K562 (cell line): ENCODE measurements at regions not wholly inside any gene's neighbourhood (a gene's known extent, or its start where the extent isn't known, plus 50 kb on each side); places are given as distances from the start of the nearest gene placed in this dataset.

Source experiments
- ATF6 ChIP-seq: sonication (generic); formaldehyde crosslinking; IDR thresholded peaks from 2 replicates; pipeline ENCODE4 v1.4.0; 2020; ENCODE audit warnings: mild to moderate bottlenecking, missing genetic modification reagents
- BCLAF1 ChIP-seq, 2 experiments: fragments of 450-650 bp in 1 of 2; IDR thresholded peaks; 2 replicates each; pipeline ENCODE4 v1.6.1; 2011 to 2017; ENCODE audit warnings: low read depth in 2 of 2, antibody characterized with exemption in 1 of 2, borderline replicate concordance in 1 of 2, low read length in 1 of 2, mild to moderate bottlenecking in 1 of 2, mixed read lengths in 1 of 2; ENCODE audit not compliant: control insufficient read depth in 1 of 2
- ELF4 ChIP-seq: fragments of 450-650 bp; formaldehyde crosslinking; IDR thresholded peaks from 2 replicates; pipeline ENCODE4 v1.4.0; 2022; ENCODE audit warnings: missing genetic modification characterization
- HDGF ChIP-seq: fragments of 450-650 bp; IDR thresholded peaks from 2 replicates; pipeline ENCODE4 v1.6.1; 2016
- HLTF ChIP-seq: fragments of 450-650 bp; IDR thresholded peaks from 2 replicates; pipeline ENCODE4 v1.6.1; 2016
- HNRNPUL1 ChIP-seq: fragments of 200-400 bp; formaldehyde crosslinking; IDR thresholded peaks from 2 replicates; pipeline ENCODE4 v1.6.1; 2017; ENCODE audit warnings: low read length
- MTF1 ChIP-seq: fragments of 250-450 bp; sonication (Bioruptor Pico); IDR thresholded peaks from 2 replicates; pipeline ENCODE4 v1.9.0; 2021; ENCODE audit warnings: moderate library complexity, mild to moderate bottlenecking, inconsistent platforms, borderline replicate concordance
- PPARD ChIP-seq: fragments of 250-450 bp; sonication (Bioruptor Pico); IDR thresholded peaks from 2 replicates; pipeline ENCODE4 v1.8.0; 2022; ENCODE audit warnings: inconsistent platforms, mild to moderate bottlenecking, moderate library complexity
- PTTG1 ChIP-seq: fragments of 450-650 bp; IDR thresholded peaks from 2 replicates; pipeline ENCODE4 v1.6.1; 2016; ENCODE audit warnings: low read depth, mild to moderate bottlenecking, missing genetic modification characterization, missing compliant biosample characterization
- RNF219 ChIP-seq: fragments of 250-450 bp; sonication (Bioruptor Pico); IDR thresholded peaks from 2 replicates; pipeline ENCODE4 v1.5.0; 2022; ENCODE audit warnings: mild to moderate bottlenecking
- SMAD3 ChIP-seq: fragments of 450-650 bp; formaldehyde crosslinking; conservative IDR thresholded peaks from 2 replicates; pipeline ENCODE4 v1.4.0; 2020; ENCODE audit warnings: mild to moderate bottlenecking
- ZNF197 ChIP-seq: fragments of 200-800 bp; sonication (Bioruptor generic); IDR thresholded peaks from 2 replicates; pipeline ENCODE4 v1.6.1; 2016; ENCODE audit warnings: low read depth, missing genetic modification characterization, missing compliant biosample characterization
- ZNF699 ChIP-seq: fragments of 250-450 bp; sonication (Bioruptor Pico); IDR thresholded peaks from 2 replicates; pipeline ENCODE4 v1.8.0; 2021; ENCODE audit warnings: mild to moderate bottlenecking, moderate library complexity; ENCODE audit not compliant: insufficient replicate concordance

GRCh38 chr2:43100362-43100882, 126.0 kb downstream of the ZFP36L2 start (continued):
- TF ChIP-seq ATF6 (CRISPR knock-in tag) (no peak), ZNF197 (CRISPR knock-in tag) (no peak), ZNF699 (CRISPR knock-in tag) (no peak), PPARD (CRISPR knock-in tag) (no peak), BCLAF1 (IDR thresholded peaks at IDR 0.05; ENCODE audit: borderline replicate concordance in 1 of 2, control insufficient read depth in 1 of 2, low read depth in 2 of 2, low read length in 1 of 2) (no peak), HLTF (no peak), HDGF (no peak), RNF219 (CRISPR knock-in tag) (no peak), ELF4 (no peak), SMAD3 (CRISPR knock-in tag) (no peak), HNRNPUL1 (no peak), MTF1 (no peak), PTTG1 (tag) (no peak)
